Fibroblast of lung (primary cell): ENCODE measurements at regions not wholly inside any gene's neighbourhood (a gene's known extent, or its start where the extent isn't known, plus 50 kb on each side); places are given as distances from the start of the nearest gene placed in this dataset.
A peak's percentile ranks its signal among the peaks of the same experiment; 100 is the strongest.

Experiments
- DNase-seq, 2 donors: peaks; one replicate each; pipeline versions ENCODE4 v3.0.0 to v3.0.0-alpha.2; 2010; ENCODE audit warnings: low read depth in 2 of 2
- H2AFZ ChIP-seq: 2 replicates; pipeline ENCODE4 v1.5.1; 2012; ENCODE audit warnings: low read length, control low read depth, inconsistent platforms
- H3K27ac ChIP-seq: 2 replicates; pipeline ENCODE4 v1.5.1; 2011; ENCODE audit warnings: low read length, control low read depth; ENCODE audit not compliant: insufficient read depth
- H3K27me3 ChIP-seq: 2 replicates; pipeline ENCODE4 v1.5.1; 2011; ENCODE audit warnings: mild to moderate bottlenecking, low read length; ENCODE audit not compliant: control insufficient read depth, insufficient read depth
- H3K36me3 ChIP-seq: 2 replicates; pipeline ENCODE4 v1.5.1; 2011; ENCODE audit warnings: low read length; ENCODE audit not compliant: control insufficient read depth, insufficient read depth
- H3K4me1 ChIP-seq: 2 replicates; pipeline ENCODE4 v1.5.1; 2011; ENCODE audit warnings: low read length; ENCODE audit not compliant: control insufficient read depth, insufficient read depth; ENCODE audit errors: extremely low read depth
- H3K4me2 ChIP-seq: 2 replicates; pipeline ENCODE4 v1.5.1; 2011; ENCODE audit warnings: low read length, control low read depth; ENCODE audit not compliant: insufficient read depth; ENCODE audit errors: extremely low read depth
- H3K4me3 ChIP-seq, 4 experiments: fragments of 200-600 bp in 1 of 4; sonication (generic) in 1 of 4; replicated peaks in 1 of 4; 2 replicates each; pipeline ENCODE4 v1.5.1; 2011 to 2016; ENCODE audit warnings: low read length in 4 of 4, low read depth in 3 of 4, mild to moderate bottlenecking in 3 of 4, control low read depth in 2 of 4, inconsistent platforms in 1 of 4, mixed read lengths in 1 of 4; ENCODE audit not compliant: insufficient read depth in 1 of 4; ENCODE audit errors: control extremely low read depth in 1 of 4
- H3K79me2 ChIP-seq: 2 replicates; pipeline ENCODE4 v1.5.1; 2012; ENCODE audit warnings: mild to moderate bottlenecking, low read length, inconsistent platforms; ENCODE audit not compliant: control insufficient read depth, insufficient read depth
- H3K9ac ChIP-seq: 2 replicates; pipeline ENCODE4 v1.5.1; 2011; ENCODE audit warnings: mild to moderate bottlenecking, low read length, control low read depth; ENCODE audit not compliant: insufficient read depth
- H3K9me3 ChIP-seq: 2 replicates; pipeline ENCODE4 v1.5.1; 2012; ENCODE audit warnings: low read depth, low read length; ENCODE audit not compliant: control insufficient read depth, insufficient read depth
- H4K20me1 ChIP-seq: 2 replicates; pipeline ENCODE4 v1.5.1; 2011; ENCODE audit warnings: low read length; ENCODE audit not compliant: control insufficient read depth, insufficient read depth; ENCODE audit errors: extremely low read depth
- CTCF ChIP-seq, 2 donors: IDR thresholded peaks in 1 of 2; conservative IDR thresholded peaks in 1 of 2; 1 replicate in 1 of 2; 2 replicates in 1 of 2; pipeline ENCODE4 v1.5.1; 2011 to 2012; ENCODE audit warnings: low read length in 2 of 2, control low read depth in 1 of 2, inconsistent platforms in 1 of 2, low read depth in 1 of 2, mild to moderate bottlenecking in 1 of 2
- EZH2 ChIP-seq: IDR thresholded peaks from 2 replicates; pipeline ENCODE4 v1.5.1; 2012; ENCODE audit warnings: low read length, control low read depth, mild to moderate bottlenecking; ENCODE audit errors: missing control alignments

DNA sequence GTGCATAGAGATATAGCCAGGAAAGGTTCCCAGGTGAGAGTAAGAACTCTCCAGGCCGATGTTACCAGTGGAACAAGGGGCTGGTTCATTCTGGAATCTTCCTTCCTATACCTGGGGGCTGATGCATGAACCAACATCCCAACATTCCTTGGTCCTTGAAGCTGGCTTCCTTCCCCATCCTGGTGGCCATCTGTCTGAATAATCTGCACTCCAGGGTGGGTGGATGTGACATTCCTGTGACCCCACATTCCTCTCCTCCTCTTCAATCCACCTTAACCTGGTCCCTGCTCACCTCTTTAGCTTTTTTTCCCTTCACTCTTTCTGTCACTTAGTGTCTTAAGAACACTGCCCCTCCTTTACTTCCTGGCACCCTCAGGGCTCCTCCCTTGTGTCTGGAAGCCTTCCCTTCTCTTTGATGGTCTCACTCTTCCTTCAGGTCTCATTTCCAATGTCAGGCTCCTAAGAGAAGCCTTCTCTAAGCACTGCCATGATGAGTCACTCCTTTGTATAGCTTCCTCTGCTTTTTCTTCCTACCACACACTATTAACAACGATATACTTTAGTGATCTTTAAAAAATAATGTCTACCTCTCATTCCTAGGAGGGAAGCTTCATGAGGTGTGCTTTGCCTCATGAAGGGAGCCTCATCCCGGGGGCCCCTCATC lies 80.3 kb downstream of the BOD1 start:
- Histone ChIP-seq H3K4me3 (no peak overlapping the region), H3K9ac (no peak overlapping the region), H2AFZ (no peak overlapping the region), H3K27ac (no peak overlapping the region), H3K27me3 (no peaks in the 10 kb centered on the region), H3K9me3 (no peaks in the 10 kb centered on the region), H4K20me1 (no peaks in the 10 kb centered on the region), H3K4me1 (no peaks in the 10 kb centered on the region), H3K79me2 (no peaks in the 10 kb centered on the region), H3K36me3 (no peaks in the 10 kb centered on the region), H3K4me2 (no peak overlapping the region)
- peak in 1 of 2 donors; percentile 6 for DNase-seq
- no peak for TF ChIP-seq CTCF (conservative IDR thresholded peaks at IDR 0.05 in 1 of 2, IDR thresholded peaks at IDR 0.05 in 1 of 2; ENCODE audit: low read depth in 1 of 2, low read length in 2 of 2)
- TF ChIP-seq EZH2, result no peak

- Histone ChIP-seq H3K4me3 (no peak overlapping the region), H3K36me3 (no peaks in the 10 kb centered on the region), H3K4me1 (no peaks in the 10 kb centered on the region), H3K79me2 (no peaks in the 10 kb centered on the region), H3K27ac (no peak overlapping the region), H3K9me3 (no peaks in the 10 kb centered on the region), H4K20me1 (no peaks in the 10 kb centered on the region), H3K4me2 (no peak overlapping the region), H3K27me3 (no peaks in the 10 kb centered on the region), H2AFZ (no peak overlapping the region), H3K9ac (no peak overlapping the region)
- peak in 1 of 2 donors; percentile 6 for DNase-seq
- TF ChIP-seq EZH2 (no peak), CTCF (conservative IDR thresholded peaks at IDR 0.05 in 1 of 2, IDR thresholded peaks at IDR 0.05 in 1 of 2; ENCODE audit: low read depth in 1 of 2, low read length in 2 of 2) (no peak)
Measured at GRCh38 chr5:173535166-173535975, 81.1 kb downstream of the BOD1 start.

DNA sequence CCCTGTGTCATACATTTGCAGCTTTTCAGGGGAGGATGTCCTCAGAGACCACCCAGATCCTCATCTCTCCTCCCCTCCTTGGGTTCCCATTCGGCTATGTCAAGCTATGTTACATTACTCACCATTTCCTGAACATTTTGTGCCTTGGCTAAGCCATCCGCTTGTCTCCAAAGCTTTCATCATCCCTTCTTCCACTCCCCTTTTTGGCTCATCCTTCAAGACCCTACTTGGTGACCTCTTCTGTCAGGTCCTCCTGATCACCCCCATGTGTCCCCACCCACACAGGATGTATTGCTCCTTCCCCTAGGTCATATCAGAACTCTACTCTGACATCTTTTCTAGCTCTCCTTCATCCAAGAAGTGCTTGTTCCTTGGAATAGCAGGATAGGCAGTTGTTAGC lies 81.8 kb downstream of the BOD1 start:
- Histone ChIP-seq H3K9me3 (no peaks in the 10 kb centered on the region), H3K27me3 (no peaks in the 10 kb centered on the region), H3K4me2 (no peak overlapping the region), H3K9ac (no peak overlapping the region), H3K36me3 (no peaks in the 10 kb centered on the region), H3K4me1 (no peaks in the 10 kb centered on the region), H3K27ac (no peak overlapping the region), H3K4me3 (no peak overlapping the region), H2AFZ (no peak overlapping the region), H3K79me2 (no peaks in the 10 kb centered on the region), H4K20me1 (no peaks in the 10 kb centered on the region)
- TF ChIP-seq CTCF (conservative IDR thresholded peaks at IDR 0.05 in 1 of 2, IDR thresholded peaks at IDR 0.05 in 1 of 2; ENCODE audit: low read depth in 1 of 2, low read length in 2 of 2), result no peak
- no peak for TF ChIP-seq EZH2
- DNase-seq, result no peak
